A172 (cell line): ENCODE measurements at regions not wholly inside any gene's neighbourhood (a gene's known extent, or its start where the extent isn't known, plus 50 kb on each side); places are given as distances from the start of the nearest gene placed in this dataset.
"Not testable (repeated sequence)": the region's sequence is repeated elsewhere in the genome, so short reads cannot be mapped to it uniquely, and the experiment has no call there.

Experiments used
- DNase-seq: peaks from one replicate; pipeline ENCODE4 v3.0.0-alpha.2; 2015; ENCODE audit warnings: low spot score

GRCh38 chr14:56996721-56997399, 186.6 kb upstream of the OTX2 start:
- no peak for DNase-seq

GRCh38 chr14:56995010-56995409, 184.7 kb upstream of the OTX2 start:
- no peak for DNase-seq

GRCh38 chr14:56992332-56992820, 182.1 kb upstream of the OTX2 start:
- peak; percentile 1 for DNase-seq

- not testable (repeated sequence) for DNase-seq
These were observed 180.8 kb upstream of the OTX2 start for GRCh38 chr14:56990991-56991627.

GRCh38 chr14:56989359-56989758, 179.1 kb upstream of the OTX2 start:
- no peak for DNase-seq

- DNase-seq, result no peak
These were observed 169.7 kb upstream of the OTX2 start for GRCh38 chr14:56979936-56980335.

- DNase-seq, result no peak
These were observed 165.9 kb upstream of the OTX2 start for GRCh38 chr14:56976211-56976610.

- no peak for DNase-seq
These were observed 165.2 kb upstream of the OTX2 start for GRCh38 chr14:56975521-56975920.

GRCh38 chr14:56972948-56973347, 162.7 kb upstream of the OTX2 start:
- DNase-seq, result no peak

GRCh38 chr14:56964895-56965294, 154.6 kb upstream of the OTX2 start:
- DNase-seq, result no peak

GRCh38 chr14:56963381-56963780, 153.1 kb upstream of the OTX2 start:
- no peak for DNase-seq

GRCh38 chr14:56962444-56963080, 152.3 kb upstream of the OTX2 start:
- DNase-seq, result no peak

GRCh38 chr14:56959869-56960268, 149.6 kb upstream of the OTX2 start:
- no peak for DNase-seq

GRCh38 chr14:56959121-56959520, 148.8 kb upstream of the OTX2 start:
- DNase-seq, result no peak

GRCh38 chr14:56956182-56956581, 145.9 kb upstream of the OTX2 start:
- no peak for DNase-seq

GRCh38 chr14:56955745-56956144, 145.5 kb upstream of the OTX2 start:
- no peak for DNase-seq

- no peak for DNase-seq
These were observed 143.6 kb upstream of the OTX2 start for GRCh38 chr14:56953884-56954283.

- no peak for DNase-seq
These were observed 142.6 kb upstream of the OTX2 start for GRCh38 chr14:56952766-56953473.

- peak; percentile 3 for DNase-seq
These were observed 139.5 kb upstream of the OTX2 start for GRCh38 chr14:56949828-56950227.

GRCh38 chr14:56945291-56945690, 135.0 kb upstream of the OTX2 start:
- DNase-seq, result no peak

GRCh38 chr14:56944397-56944796, 134.1 kb upstream of the OTX2 start:
- no peak for DNase-seq

GRCh38 chr14:56933446-56933845, 123.2 kb upstream of the OTX2 start:
- no peak for DNase-seq
